ENCODE measurements at regions not wholly inside any gene's neighbourhood (a gene's known extent, or its start where the extent isn't known, plus 50 kb on each side); places are given as distances from the start of the nearest gene placed in this dataset.

DNA sequence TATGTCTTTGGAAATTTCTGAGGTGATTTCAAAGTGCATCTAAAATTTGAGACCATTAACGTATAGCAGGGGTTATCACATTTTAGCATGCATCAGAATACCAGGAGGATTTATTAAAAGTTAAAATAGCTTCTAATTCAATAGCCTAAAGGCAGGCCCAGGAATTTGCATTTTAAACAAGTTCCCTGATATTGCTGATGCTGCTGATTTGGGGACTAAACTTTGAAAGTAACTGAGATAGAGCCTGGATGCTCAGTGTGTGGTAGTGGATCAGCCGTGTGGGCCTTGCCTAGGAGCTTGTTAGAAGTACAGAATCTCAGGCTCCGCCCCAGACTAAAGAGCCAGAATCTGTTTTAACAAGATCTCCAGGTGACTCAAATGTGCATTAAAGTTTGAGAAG, 375.0 kb upstream of the FBXO33 start:
- H3K27ac ChIP-seq, result no peak overlapping the region
- TF ChIP-seq, protein P1, sequence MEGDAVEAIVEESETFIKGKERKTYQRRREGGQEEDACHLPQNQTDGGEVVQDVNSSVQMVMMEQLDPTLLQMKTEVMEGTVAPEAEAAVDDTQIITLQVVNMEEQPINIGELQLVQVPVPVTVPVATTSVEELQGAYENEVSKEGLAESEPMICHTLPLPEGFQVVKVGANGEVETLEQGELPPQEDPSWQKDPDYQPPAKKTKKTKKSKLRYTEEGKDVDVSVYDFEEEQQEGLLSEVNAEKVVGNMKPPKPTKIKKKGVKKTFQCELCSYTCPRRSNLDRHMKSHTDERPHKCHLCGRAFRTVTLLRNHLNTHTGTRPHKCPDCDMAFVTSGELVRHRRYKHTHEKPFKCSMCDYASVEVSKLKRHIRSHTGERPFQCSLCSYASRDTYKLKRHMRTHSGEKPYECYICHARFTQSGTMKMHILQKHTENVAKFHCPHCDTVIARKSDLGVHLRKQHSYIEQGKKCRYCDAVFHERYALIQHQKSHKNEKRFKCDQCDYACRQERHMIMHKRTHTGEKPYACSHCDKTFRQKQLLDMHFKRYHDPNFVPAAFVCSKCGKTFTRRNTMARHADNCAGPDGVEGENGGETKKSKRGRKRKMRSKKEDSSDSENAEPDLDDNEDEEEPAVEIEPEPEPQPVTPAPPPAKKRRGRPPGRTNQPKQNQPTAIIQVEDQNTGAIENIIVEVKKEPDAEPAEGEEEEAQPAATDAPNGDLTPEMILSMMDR (conservative IDR thresholded peaks at IDR 0.05), result no peak

DNA sequence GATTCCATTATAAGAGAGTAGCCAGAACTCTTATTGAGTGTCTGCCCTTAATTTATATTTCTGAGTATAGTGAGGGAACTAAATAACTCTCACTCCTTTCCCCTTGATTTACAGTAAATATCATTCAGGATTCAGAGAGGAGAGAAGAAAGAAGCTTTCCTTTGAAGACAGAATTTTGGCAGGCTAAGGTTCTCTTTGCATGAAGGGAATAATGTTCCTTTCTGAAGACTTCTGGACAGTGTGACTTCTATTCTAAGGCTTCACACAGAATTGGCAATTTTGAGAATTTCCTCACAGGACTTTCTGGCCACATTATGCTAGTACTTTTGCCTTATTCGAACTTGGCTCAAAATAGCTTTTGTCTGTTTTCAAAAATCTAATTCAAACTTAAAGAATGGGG, 352.2 kb upstream of the FBXO33 start:
- TF ChIP-seq, protein P1 (conservative IDR thresholded peaks at IDR 0.05), result no peak

GRCh38 chr14:39781466-39781865, 349.2 kb upstream of the FBXO33 start:
- TF ChIP-seq, protein P1 (conservative IDR thresholded peaks at IDR 0.05), result no peak
- no peak overlapping the region for H3K27ac ChIP-seq

More for the DNA sequence above, 352.2 kb upstream of the FBXO33 start:
- H3K27ac ChIP-seq, result no peak overlapping the region

- H3K27ac ChIP-seq, result no peak overlapping the region
Observed at GRCh38 chr14:39773387-39774126, 341.3 kb upstream of the FBXO33 start.

GRCh38 chr14:39772627-39773026, 340.4 kb upstream of the FBXO33 start:
- H3K27ac ChIP-seq, result no peak overlapping the region
- TF ChIP-seq, protein P1 (conservative IDR thresholded peaks at IDR 0.05), result no peak

More at GRCh38 chr14:39773387-39774126, 341.3 kb upstream of the FBXO33 start:
- TF ChIP-seq, protein P1 (conservative IDR thresholded peaks at IDR 0.05), result no peak

- TF ChIP-seq, protein P1 (conservative IDR thresholded peaks at IDR 0.05), result no peak
Observed at GRCh38 chr14:39768589-39768988, 336.4 kb upstream of the FBXO33 start.

DNA sequence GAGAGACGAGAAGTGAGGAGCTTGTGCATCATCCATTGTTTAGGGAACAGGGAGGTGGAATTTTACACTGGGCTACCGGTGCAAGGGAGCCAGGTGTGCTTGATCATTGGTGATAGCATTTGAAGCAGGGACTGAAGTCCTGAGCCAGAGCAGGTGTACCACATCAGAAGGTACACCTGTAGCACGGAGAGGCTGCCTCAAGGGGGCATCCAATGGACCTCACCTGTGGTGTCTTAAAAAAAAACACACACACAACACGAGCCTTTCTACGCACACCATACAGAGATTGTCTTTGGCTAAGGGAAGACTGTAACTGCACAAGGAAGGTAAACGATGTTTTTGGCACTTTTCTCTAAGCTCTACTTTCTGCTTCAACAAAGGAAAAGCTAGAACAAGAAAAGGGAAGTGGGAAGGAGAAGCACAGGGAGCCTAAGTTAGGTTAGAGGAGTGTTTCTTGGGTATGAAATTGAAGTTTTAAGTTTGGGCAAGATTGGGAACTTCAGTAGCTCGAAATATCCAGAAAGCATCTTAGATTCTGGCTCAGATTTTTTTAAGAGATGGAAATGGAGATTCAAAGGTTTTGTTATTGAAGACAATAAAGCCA, 334.3 kb upstream of the FBXO33 start:
- TF ChIP-seq, protein P1 (conservative IDR thresholded peaks at IDR 0.05), result no peak
- H3K27ac ChIP-seq, result no peak overlapping the region

More at GRCh38 chr14:39768589-39768988, 336.4 kb upstream of the FBXO33 start:
- H3K27ac ChIP-seq, result no peak overlapping the region

All from VCaP (cell line).